ENCODE measurements at regions not wholly inside any gene's neighbourhood (a gene's known extent, or its start where the extent isn't known, plus 50 kb on each side); places are given as distances from the start of the nearest gene placed in this dataset.

DNA sequence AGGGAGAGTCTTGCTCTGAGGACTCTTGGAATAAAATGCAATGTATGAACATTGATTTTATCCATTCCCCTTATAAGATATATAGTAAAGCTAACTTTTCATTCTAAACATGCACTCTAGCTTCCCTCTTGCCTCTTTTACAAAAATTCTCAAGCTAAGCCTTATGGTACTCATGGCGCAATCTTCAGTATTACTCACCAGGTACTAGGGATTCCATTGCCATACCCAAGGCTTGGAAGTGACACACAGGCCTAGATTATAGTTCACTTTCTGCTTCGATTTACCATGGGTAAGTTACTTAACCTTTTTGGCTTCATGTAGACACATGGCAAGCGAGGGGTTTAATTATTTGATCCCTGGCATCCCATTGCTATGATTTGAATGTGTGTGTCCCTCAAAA lies 331.5 kb downstream of the LRIG3 start:
- Histone ChIP-seq H3K4me3 (no peak overlapping the region), H3K4me1 (no peaks in the 10 kb centered on the region), H3K27ac (no peak overlapping the region), H3K9me3 (no peaks in the 10 kb centered on the region), H3K36me3 (no peaks in the 10 kb centered on the region), H3K27me3 (replicated peaks in 1 of 7) (no peaks in the 10 kb centered on the region)
- WGBS, 5 donors, result 62 to 78% (median 70%) methylated on average over 3 of the region's 3 CpGs
- intact Hi-C loops (cut with DNase I; ENCODE audit: low total_unique reads), result no loop called here
- no peak for DNase-seq
- TF ChIP-seq CTCF (IDR thresholded peaks at IDR 0.05 in 8 of 11, conservative IDR thresholded peaks at IDR 0.05 in 3 of 11), result no peak
- TF ChIP-seq POLR2AphosphoS5 (IDR thresholded peaks at IDR 0.05), result no peak
- no peak for TF ChIP-seq POLR2A (IDR thresholded peaks at IDR 0.05)

DNA sequence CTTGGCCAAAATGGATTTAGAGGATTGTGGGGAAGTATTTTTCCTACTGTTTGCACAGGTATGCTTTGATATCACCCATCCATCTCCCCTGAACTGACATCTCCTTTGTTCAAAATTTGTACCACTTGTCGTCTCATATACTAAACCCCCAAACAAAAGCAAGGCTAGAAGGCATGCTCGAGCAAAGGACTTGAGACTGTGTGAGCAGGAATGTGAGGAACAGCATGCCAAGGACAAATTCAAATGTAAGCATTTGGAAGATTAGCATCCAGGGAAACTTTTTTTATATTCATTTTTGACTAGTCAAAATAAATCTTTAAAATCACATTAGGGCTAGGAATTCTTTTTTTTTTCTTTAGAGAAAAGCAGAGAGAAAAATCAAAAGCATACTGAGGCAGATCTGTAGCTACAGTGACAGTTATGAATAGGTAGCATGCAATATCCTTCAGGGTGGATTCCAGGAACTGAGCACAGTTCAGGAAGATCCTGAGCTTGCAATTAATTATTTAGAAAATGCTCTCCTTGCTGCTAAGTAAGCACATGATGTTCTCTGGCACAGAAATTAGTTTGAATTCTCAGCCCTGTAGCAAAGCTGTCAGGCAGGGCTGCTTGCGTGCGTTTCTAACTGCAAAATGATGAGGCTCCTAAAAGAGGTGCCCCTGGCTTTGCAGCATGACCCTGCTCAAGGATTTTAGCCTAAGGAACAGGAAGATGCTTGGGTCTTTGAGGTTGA lies 327.7 kb downstream of the LRIG3 start:
- WGBS, 5 donors, result 73 to 80% (median 75%) methylated on average over 4 of the region's 4 CpGs
- no peak for TF ChIP-seq POLR2AphosphoS5 (IDR thresholded peaks at IDR 0.05)
- no peak for TF ChIP-seq CTCF (IDR thresholded peaks at IDR 0.05 in 8 of 11, conservative IDR thresholded peaks at IDR 0.05 in 3 of 11)
- no peak for TF ChIP-seq POLR2A (IDR thresholded peaks at IDR 0.05)
- intact Hi-C loops (cut with DNase I; ENCODE audit: low total_unique reads), result no loop called here

DNA sequence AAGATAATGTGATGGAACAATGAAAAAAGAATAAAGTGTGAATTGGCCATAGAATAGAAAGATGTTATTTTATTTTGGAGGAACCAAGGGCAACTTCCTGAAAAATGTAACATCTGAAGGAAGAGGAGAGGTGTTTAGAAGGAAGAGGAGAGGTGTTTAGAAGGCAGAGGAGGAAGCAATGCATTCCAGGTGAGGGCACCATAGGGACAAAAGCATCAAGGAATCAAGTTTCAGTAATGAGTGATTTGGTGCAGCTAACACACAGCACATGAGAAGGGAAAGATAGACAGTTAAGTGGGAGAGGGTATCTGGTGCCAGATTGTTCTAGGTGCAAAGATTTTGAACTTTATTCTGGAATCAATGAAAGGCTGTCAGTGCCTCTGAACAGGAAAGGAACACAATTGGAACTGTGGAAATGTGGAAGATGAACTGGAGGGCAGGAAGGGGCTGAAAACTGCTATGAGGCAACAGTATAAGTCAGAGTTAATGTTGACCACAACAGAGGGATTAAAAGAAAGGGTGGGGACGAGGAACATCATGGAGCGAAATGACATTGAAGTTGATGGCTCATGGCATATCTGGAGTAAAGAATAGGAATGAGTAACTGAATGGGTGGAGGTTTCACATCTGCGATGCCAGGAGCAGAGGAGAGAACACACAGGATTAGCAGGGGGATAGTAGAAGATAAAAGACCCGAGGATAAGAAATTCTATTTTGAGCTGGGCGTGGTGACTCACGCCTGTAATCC lies 326.6 kb downstream of the LRIG3 start:
- no peaks in the 10 kb centered on the region for H3K4me1 ChIP-seq
- DNase-seq, result no peak
- WGBS, 5 donors, result 79 to 91% (median 81%) methylated on average over 6 of the region's 6 CpGs
- intact Hi-C loops (cut with DNase I; ENCODE audit: low total_unique reads), result no loop called here
- no peaks in the 10 kb centered on the region for H3K36me3 ChIP-seq
- no peak overlapping the region for H3K4me3 ChIP-seq
- no peaks in the 10 kb centered on the region for H3K9me3 ChIP-seq
- no peak for TF ChIP-seq POLR2AphosphoS5 (IDR thresholded peaks at IDR 0.05)
- TF ChIP-seq CTCF (IDR thresholded peaks at IDR 0.05 in 8 of 11, conservative IDR thresholded peaks at IDR 0.05 in 3 of 11), result no peak
- TF ChIP-seq POLR2A (IDR thresholded peaks at IDR 0.05), result no peak
- H3K27ac ChIP-seq, result no peak overlapping the region
- H3K27me3 ChIP-seq (replicated peaks in 1 of 7), result no peaks in the 10 kb centered on the region

More for the DNA sequence above, 327.7 kb downstream of the LRIG3 start:
- H3K4me1 ChIP-seq, result no peaks in the 10 kb centered on the region
- no peaks in the 10 kb centered on the region for H3K36me3 ChIP-seq
- no peak overlapping the region for H3K27ac ChIP-seq
- no peak overlapping the region for H3K4me3 ChIP-seq
- H3K27me3 ChIP-seq (replicated peaks in 1 of 7), result no peaks in the 10 kb centered on the region
- no peak for DNase-seq
- no peaks in the 10 kb centered on the region for H3K9me3 ChIP-seq

- TF ChIP-seq POLR2AphosphoS5 (IDR thresholded peaks at IDR 0.05), result no peak
- no peak for TF ChIP-seq POLR2A (IDR thresholded peaks at IDR 0.05)
- no peak for TF ChIP-seq CTCF (IDR thresholded peaks at IDR 0.05 in 8 of 11, conservative IDR thresholded peaks at IDR 0.05 in 3 of 11)
- DNase-seq, result no peak
- Histone ChIP-seq H3K27ac (no peak overlapping the region), H3K27me3 (replicated peaks in 1 of 7) (no peaks in the 10 kb centered on the region), H3K36me3 (no peaks in the 10 kb centered on the region), H3K9me3 (no peaks in the 10 kb centered on the region), H3K4me1 (no peaks in the 10 kb centered on the region), H3K4me3 (no peak overlapping the region)
- 74 to 86% (median 76%) methylated on average over 5 of the region's 5 CpGs for WGBS, 5 donors
- intact Hi-C loops (cut with DNase I; ENCODE audit: low total_unique reads), result no loop called here
Measured at GRCh38 chr12:58596381-58596780, 323.9 kb downstream of the LRIG3 start.

Measured in spleen (tissue), 11 donors.